GM21619 (cell line): ENCODE measurements at regions not wholly inside any gene's neighbourhood (a gene's known extent, or its start where the extent isn't known, plus 50 kb on each side); places are given as distances from the start of the nearest gene placed in this dataset.
A peak's percentile ranks its signal among the peaks of the same experiment; 100 is the strongest.

Experiments
- ATAC-seq: cut with Tn5 transposase; IDR thresholded peaks from one replicate; pipeline ENCODE4 v1.9.1; 2021; ENCODE audit not compliant: unreplicated experiment

DNA sequence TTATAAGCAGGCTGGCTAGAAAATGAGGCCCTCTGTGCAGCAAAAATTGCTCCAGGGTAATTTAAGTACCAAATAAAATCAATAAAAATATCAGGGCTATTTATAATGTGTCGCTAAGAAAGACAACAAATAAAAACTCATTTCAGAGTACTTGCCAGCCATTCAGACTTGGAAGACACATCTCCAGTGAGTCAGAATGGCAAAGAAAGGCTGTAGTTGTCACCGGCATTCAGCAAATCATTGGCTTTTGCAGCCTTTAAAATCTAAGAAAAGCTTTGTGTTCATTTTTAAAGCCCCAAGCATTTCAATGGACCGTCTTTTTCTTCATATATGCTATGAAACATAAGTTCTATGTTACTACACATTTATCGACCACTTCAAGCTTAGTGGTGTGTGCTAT lies 141.1 kb upstream of the HNMT start:
- no peak for ATAC-seq

DNA sequence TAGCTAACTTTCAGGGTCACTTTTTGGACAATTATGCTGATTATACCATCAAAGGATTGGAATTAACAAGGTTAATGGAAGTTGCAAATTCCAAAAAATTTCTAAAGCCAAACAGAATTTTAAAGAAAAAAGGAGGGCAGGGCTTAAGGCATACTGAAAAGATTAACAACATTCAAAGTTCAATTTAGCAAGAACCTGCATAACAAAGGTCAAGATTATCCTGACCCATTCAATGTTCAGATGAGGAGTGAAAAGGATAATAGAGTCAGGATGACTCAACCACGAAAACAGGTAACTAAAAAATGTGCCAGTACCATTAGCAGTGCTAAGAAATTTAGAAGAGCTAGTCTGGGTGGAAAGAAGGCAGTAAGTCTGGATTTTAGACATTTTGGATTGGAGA lies 139.8 kb upstream of the HNMT start:
- no peak for ATAC-seq

DNA sequence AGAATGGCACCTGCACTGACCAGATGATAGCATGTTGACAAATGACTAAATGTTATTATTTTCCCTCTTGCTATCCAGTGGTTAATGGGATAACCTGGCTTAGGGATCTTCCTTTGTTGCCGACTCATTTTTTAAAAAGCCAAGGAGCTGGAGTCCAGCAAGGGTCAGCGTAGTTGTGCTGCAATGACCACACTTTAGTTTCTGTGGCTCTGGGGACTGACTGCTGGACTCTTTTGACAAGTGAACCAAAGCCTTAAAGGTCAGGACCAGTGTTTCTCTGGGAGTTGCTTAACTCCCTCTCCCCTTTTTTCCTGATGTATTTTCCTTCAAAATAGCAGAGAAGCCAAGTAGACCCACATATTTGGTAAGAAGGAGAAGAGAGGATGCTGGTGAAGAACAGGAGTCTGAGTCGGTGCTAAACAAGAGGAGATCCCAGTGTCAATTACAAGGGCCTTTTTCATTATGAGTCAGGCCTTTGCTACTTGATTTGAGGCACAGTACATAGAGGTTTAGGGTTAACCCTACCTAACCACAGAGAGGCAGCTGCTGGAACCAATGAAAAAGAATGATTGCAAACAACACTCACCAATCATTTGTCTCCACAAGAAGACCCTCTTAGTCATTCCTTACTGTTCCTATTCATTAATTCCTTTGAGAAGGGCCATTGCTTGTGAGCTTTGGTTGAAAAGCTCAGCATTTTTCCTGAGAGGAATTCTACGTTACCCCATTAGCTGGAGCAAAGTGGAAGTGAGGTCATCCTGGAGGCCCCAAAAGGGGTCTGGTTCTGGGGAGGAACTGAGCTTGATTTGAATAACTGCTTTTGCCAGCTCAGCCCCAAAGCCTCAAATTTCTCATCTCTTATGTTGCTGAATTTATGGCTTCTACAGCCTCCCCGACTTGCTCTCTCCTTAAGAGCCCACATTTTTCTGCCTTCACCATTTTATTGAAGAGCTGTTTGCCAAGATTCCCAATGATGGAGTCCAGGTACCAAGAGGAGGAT lies 137.6 kb upstream of the HNMT start:
- ATAC-seq = peak; percentile 96

DNA sequence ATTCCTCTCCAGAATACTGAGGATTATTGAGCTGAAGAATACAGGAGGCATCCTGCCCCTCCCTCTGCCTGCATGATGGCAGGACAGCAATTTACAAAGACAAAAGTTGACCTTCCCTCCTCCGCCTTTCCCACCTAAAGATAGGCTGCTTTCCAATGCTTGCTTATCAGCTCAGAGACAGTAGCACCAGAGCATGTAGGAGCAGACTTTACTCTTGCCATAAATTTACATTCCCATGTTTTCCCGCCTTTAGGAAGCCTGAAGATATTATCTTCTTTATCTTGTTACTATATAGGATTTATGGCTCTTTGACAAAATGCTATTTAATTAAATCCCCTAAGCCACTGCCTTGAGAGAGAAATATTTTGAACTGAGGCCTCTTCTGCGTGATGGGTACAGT lies 135.6 kb upstream of the HNMT start:
- ATAC-seq = no peak

DNA sequence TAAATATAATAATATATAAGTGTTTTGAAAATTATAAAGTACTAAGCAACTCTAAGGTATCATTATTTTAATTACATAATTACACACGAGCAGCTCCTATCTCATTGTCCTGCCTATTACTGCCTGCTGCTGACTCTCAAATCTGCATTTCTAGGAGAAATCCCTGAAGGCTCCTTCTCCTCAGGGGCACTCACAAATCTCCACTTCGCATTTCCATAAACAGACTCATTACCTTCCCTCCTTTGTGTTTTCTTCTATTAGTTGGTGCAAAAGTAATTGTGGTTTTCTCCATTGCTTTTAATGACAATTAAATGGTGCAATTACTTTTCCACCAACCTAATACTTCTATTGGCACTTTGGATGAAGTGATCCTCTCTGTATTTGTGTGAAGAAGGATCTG lies 135.0 kb upstream of the HNMT start:
- ATAC-seq = no peak

DNA sequence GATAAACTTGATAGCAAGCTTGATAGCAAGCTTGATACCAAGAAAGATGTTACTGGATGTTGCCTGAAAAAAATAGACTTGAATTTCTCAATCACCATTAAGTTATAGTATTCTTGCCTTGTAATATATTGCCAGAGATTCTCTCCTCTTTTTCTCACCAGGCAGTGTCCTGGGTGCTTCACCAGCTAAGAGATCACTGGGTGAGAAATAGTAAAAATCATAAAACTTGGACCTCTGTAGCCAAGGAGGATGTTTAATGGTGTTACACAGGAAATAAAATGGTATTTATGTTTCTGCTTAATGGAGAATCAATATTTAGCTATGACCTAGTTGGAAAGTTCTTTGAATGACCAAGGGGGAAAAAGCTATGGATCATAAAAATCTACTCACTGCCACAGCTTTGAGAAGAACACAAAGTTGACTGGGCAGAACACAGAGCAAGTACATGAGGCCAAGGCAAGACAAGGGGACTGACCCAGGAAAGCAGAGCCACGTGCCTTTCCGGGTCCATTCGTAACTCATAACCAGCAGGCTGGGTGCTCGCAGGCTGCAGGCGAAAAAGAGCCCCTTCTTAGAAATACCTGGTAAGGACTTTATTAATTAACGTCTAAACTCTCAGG lies 129.4 kb upstream of the HNMT start:
- no peak for ATAC-seq

DNA sequence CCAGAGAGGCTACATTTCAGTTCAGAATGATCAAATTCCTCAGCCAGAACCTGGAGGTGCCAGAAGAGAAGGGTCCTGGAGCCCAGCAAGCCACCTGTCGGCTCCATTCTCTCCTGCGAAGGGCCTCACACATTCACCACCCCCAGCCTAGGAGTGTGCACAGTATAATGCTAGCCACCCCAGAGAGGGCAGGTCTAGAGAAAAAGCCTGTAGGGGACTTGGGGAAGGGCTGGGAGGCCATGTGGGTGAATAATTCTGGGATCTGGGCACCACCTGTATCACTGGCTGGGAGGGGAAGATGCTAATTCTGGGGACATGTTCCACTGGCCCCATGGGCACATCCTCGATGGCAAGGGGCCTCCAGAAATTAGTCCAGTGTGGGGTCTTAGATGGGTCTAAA lies 127.6 kb upstream of the HNMT start:
- no peak for ATAC-seq

DNA sequence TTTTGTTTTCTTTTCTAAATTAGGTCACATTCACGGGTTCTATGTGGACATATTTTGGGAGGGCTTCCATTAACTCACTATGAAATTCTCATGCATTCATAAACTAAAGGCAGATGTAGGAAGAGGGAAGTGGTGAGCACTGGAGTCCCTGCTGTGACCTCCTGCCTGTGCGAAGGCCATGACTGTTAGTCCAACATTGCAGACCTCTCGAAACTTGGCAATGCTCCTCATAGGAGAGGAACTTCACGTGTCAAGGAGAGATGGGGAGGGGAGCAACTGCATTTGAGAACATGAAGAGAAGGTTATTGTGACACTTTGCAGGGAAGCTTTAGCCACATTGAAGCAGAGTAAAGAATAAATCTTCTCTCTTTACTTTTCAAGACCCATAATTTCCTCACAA lies 126.4 kb upstream of the HNMT start:
- no peak for ATAC-seq

DNA sequence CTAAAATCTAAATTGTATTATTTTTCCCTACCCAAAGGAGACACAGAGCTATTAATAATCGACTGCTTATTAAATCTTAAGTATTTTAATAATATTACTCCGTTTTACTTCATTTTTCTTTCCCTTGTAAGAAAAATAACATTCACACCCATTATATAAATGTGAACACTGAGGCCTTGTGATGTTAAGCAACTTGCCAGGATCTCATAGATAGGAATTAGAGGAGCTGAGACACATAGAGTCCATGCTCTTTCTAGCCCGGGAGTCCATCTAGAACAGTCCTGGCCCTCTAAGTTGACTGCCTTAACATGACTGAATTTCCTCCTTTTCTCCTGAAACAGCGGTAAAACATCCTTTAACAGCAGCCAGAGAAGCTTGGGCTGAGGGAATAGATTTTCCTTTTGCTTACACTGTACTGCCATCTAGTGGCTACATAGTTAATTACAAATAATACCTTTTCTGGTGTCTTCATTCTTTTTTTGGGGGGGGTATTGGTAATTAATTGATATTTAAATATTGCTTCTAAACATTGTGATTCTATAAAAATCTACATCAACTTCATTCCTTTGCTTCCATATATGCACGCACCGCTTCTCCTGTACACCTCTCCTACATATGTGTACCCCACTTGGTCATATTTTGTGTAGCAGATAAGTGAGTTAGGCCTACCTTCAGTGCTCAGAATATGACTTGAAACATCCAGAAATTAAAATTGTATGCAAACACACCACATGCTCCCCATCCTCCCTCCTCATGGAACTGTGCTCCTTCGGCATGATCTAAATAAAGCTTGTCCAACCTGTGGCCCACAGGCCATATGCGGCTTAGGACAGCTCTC lies 125.8 kb upstream of the HNMT start:
- ATAC-seq = peak; percentile 65

DNA sequence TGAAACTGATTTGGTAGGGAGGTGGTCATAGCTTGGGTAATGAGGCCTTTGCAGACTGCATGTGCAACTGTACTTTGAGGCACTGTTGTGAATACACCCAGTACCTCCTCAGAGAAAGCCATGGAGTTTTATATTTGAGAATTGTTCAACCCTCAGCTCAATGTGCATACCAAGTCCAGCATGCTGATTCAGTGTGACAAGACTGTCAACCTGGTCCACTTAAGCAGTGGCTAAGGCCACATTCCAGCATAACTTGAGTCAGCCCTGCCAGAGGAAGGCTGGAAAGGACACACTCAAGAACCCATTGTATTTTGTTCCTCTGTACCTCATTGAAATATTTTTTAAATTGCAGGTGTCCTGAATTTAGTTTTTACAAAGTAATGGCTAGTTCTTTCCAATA lies 121.8 kb upstream of the HNMT start:
- no peak for ATAC-seq

DNA sequence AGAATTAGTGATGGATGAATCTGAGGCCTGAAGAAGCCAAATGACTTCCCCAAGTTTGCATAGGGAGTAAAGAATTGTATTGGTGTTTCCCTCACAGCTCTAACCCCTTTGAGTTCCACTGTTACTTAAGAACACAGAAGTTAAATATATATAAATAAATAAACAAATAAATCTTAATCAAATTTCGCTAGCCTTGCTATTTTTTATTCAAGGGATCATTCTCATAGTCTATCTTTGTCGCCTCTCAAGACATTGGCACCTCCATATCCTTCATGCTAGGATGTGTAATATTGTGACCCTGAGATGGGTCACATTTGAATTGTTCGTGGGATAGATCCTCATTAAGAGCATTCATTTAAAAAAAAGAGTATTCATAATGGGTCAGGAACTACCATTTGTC lies 121.3 kb upstream of the HNMT start:
- ATAC-seq = no peak

DNA sequence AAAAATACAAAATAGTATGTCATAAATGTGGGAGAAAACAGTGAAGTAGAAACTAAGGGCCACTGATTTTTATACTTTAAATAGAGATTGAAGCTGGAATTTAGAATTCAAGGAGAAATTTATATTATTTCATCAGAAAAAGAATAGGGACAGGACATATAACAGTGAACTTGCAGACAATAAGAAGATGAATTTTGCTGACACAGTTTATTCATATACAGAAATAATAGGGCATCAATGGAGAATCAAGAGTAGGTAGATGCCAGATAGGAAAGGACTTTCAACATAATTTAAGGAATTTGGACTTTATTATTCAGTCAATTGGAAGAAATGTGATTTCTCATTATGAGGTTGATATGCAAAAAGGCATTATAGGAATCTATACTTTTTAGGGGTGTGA lies 118.9 kb upstream of the HNMT start:
- no peak for ATAC-seq

DNA sequence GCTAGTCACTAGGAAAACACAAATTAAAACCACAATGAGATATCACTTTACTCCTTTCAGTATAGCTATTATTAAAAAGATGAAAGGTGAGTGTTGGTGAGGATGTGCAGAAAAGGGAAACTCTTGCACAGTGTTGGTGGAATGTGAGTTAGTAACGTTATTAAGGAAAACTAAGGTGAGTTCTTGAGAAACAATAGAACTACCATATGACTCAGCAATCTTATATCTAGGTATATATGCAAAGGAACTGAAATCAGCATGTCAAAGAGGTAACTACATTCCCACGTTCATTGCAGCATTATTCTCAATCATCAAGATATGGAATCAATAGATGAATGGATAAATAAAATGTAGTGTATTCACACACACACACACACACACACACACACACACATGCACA lies 117.3 kb upstream of the HNMT start:
- no peak for ATAC-seq

DNA sequence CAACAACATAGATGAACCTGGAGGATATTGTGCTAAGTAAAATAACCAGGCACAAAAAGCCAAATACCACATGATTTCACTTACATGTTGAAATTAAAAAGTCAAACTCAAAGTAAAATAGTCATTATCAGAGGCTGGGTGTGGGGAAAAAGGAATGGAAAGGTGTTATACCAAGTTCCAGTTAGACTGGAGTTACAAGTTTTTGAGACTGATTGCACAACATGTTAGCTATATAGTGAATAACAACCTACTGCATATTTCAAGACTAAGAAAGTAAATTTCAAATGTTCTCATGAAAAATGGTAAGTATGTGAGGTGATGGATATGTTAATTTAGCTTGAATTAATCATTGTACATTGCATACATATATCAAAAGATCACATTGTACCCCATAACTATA lies 116.8 kb upstream of the HNMT start:
- no peak for ATAC-seq

DNA sequence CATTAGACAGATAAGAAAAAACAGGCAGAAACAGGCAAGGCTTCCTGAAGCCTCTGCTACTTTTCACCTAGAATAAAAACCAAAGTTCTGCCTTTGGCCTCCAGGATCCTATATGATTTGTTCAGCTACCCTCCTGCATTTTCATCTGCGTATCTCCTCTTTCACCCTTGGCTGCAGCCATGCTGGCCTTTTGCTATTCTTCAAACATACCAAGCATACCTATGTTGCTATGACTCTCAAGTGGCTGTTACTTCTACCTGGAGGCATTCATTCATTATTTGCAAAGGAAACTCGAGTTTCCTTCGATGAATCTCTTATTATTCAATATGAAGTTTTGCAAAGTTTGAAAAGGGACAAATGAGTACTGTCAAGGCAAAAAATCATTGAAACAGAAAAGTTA lies 106.4 kb upstream of the HNMT start:
- ATAC-seq = no peak

DNA sequence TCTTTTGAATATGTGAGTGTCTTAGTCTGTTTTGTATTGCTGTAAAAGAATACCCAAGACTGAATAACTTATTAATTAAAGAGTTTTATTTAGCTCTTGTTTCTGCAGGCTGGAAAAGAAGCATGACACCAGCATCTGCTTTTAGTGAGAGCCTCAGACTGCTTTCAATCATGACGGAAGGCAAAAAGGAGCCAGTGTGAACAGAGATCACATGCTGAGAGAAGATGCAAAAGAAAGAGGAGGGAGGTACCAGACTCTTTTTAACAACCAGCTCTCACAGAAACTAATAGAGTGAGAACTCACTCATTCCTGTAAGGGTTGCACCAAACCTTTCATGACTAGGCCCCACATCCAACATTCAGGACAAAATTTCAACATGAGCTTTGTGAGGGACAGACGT lies 101.6 kb upstream of the HNMT start:
- ATAC-seq = peak; percentile 68

DNA sequence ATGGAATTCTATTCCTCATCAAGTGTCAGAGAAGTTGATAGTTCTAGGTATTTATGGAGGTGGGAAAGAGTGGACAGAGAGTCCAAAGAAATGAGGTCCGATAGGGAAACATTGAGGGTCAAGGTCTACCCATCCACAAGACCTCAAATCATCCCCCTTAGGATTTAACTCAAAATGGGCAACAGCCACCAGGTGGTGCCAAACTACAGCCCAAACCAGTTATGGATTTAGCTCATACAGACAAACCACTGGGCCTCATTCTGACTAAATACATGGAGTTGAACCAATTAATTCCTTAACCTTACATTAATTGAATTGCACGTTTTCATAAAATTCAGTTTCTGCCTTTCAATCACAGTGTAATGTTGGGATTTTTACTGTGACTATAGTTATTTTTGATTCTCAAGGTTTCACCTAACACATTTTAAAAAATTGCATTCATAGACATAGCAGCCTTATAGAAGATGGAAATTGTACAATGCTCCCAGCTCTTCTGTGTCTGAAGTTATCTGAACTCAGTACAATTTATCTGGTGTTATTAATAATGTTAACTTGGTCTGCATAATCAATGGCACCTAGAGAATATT lies 98.2 kb upstream of the HNMT start:
- peak; percentile 46 for ATAC-seq

DNA sequence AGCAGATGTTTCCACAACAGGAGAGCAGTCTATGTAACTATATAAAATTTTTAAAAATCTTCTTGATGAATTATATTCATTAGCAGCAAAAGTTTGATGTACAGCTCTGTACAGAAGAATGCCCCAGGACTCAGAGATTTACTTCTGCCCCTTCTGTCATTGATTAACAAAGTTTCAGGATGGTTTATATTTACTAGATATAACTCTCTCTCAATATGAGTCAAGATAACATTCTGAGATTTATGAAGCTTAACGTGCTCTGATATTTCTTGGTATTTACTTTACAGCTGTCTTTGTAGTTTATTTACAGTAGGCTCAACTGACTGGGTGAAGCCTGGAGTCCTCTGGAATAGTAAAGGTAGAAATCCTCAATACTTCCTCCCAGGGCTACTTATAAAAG lies 93.6 kb upstream of the HNMT start:
- peak; percentile 86 for ATAC-seq

DNA sequence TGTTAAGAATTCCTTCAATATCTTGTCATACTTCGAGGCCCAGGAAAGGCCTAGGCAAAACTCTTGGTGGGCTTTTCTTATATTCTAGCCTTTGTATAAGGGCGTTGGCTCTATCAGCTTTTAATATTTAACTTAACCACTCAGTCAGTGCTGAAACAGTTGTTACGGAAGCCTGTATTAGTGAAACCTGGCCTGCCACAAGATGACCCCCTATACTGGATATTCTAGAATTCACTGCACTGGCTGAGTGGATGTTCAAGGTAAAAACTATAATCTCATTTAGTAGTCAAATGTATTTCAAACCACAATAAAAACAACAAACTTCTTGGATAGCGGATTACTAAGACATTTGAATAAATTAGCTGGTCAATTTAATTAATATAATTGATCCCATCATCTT lies 91.7 kb upstream of the HNMT start:
- peak; percentile 52 for ATAC-seq

DNA sequence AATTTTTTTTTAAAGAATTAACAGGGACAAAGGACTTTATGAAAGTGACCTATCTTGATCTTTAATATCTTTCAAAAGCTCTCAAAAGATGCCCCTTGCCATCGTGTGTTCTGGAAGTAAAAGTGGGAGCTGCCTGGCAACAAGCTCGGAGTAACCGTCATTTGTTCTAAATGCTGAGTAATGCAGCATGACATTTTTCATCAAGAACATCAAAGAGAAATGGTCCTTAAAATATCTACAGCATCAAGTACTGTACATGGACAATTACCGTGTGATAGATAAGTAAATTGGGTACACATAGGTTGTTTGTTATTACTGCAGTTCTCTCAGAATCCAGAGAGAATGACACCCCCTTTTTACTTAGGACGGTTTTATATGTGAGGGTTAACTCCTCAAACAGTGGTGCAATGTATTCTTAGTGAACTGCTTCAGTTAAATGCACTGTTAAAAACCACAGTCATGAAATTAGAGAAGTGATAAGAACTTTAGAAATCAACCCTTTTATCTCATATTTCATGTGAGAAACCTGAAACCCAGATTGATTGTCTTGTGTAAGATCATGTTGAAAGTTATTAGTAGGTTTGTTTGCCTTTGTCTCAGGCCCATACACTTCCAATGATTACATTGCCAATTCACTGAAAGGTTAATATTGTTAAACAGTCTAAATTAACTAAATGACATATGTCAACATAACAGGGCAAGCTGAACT lies 90.6 kb upstream of the HNMT start:
- no peak for ATAC-seq

DNA sequence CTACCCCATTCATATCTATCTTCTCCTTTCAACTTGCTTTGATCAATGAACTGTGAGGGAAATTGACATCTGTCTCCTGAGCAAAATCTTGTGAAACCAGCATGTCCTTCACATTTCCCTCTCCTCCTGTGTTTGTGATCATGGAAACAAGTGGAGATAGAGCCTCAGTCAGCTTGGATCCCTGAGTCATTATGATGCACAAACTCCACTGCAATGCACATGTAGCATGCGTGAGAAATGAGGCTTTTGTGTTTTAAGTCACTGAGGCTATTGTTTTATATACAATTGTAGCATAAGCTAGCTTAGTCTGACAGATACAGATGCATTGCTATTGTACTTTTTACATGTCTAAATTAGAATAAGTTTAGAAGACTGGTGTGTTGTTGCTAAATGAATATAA lies 85.2 kb upstream of the HNMT start:
- no peak for ATAC-seq
